ENCODE measurements at regions not wholly inside any gene's neighbourhood (a gene's known extent, or its start where the extent isn't known, plus 50 kb on each side); places are given as distances from the start of the nearest gene placed in this dataset.
"Not testable (repeated sequence)": the region's sequence is repeated elsewhere in the genome, so short reads cannot be mapped to it uniquely, and the experiment has no call there.

DNA sequence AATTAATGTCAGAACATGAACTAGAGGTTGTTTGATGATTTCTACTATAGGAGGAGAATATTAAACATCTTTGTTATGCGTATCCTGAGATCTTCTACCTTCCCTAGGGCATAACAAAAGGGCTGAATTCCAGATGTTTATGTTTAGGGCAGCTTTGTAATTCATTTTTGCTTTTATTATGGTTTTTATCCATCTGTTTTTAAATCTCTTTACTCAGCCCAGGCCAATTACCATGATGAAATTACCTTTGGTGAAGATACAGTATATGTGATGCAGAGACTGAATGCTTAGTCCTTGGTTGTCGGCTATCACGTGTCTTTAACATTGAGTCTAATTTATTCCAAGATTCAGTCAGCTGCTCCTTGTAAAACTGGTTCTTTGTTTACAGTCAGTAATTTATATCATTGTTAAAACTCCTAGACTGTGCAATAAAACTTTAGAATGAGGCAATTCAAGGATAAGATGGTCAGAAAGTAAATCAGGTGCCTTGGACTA is 176.9 kb downstream of the CTH start:
- Histone ChIP-seq H3K27me3 (no peaks in the 10 kb centered on the region), H3K9me3 (replicated peaks in 1 of 3) (no peaks in the 10 kb centered on the region), H3K36me3 (replicated peaks in 1 of 2) (no peaks in the 10 kb centered on the region), H3K27ac (no peak overlapping the region), H3K4me1 (replicated peaks in 1 of 2) (no peaks in the 10 kb centered on the region), H3K4me3 (no peak overlapping the region)
- intact Hi-C loops (cut with DNase I) = no loop called here
- no peak for TF ChIP-seq POLR2A (IDR thresholded peaks at IDR 0.05)
- TF ChIP-seq, protein P1, sequence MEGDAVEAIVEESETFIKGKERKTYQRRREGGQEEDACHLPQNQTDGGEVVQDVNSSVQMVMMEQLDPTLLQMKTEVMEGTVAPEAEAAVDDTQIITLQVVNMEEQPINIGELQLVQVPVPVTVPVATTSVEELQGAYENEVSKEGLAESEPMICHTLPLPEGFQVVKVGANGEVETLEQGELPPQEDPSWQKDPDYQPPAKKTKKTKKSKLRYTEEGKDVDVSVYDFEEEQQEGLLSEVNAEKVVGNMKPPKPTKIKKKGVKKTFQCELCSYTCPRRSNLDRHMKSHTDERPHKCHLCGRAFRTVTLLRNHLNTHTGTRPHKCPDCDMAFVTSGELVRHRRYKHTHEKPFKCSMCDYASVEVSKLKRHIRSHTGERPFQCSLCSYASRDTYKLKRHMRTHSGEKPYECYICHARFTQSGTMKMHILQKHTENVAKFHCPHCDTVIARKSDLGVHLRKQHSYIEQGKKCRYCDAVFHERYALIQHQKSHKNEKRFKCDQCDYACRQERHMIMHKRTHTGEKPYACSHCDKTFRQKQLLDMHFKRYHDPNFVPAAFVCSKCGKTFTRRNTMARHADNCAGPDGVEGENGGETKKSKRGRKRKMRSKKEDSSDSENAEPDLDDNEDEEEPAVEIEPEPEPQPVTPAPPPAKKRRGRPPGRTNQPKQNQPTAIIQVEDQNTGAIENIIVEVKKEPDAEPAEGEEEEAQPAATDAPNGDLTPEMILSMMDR (IDR thresholded peaks at IDR 0.05) = no peak
- 72 to 78% (median 75%) methylated on average over 3 of the region's 3 CpGs for WGBS, 4 donors
- no peak for DNase-seq

DNA sequence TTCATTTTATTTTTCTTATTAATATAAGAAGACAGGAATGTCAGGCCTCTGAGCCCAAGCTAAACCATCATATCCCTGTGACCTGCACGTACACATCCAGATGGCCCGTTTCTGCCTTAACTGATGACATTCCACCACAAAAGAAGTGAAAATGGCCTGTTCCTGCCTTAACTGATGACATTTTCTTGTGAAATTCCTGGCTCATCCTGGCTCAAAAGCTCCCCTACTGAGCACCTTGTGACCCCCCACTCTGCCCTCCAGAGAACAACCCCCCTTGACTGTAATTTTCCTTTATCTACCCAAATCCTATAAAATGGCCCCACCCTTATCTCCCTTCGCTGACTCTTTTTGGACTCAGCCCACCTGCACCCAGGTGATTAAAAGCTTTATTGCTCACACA is 182.5 kb downstream of the CTH start:
- WGBS, 4 donors = 70 to 81% (median 74%) methylated on average over 3 of the region's 3 CpGs
- H3K36me3 ChIP-seq (replicated peaks in 1 of 2); H3K4me1 ChIP-seq (replicated peaks in 1 of 2); H3K4me3 ChIP-seq; H3K9me3 ChIP-seq (replicated peaks in 1 of 3); H3K27ac ChIP-seq; H3K27me3 ChIP-seq; intact Hi-C loops (cut with DNase I); DNase-seq: not testable (repeated sequence)

DNA sequence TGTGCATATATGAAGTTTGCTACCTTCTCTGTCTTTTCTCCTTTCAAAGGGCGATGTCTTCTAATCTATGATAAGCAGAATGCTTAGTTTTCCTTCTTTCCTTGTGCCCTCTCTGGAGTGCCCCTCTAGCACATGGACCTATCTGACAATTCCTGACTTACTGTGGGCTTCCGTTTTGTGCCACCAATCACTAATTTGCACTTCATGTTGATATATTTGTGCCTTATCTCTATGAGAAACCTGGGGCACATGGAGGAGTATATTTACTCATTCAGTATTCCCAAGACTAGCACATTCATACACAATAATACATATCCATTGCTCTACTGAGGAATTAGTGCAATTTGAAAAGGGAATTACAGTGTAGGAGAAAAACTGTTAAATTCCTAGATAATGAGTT is 197.7 kb downstream of the CTH start:
- Histone ChIP-seq H3K36me3 (replicated peaks in 1 of 2) (no peaks in the 10 kb centered on the region), H3K9me3 (replicated peaks in 1 of 3) (no peaks in the 10 kb centered on the region), H3K27me3 (no peaks in the 10 kb centered on the region), H3K4me1 (replicated peaks in 1 of 2) (no peaks in the 10 kb centered on the region), H3K27ac (no peak overlapping the region), H3K4me3 (no peak overlapping the region)
- no peak for DNase-seq
- intact Hi-C loops (cut with DNase I) = no loop called here
- no peak for TF ChIP-seq POLR2A (IDR thresholded peaks at IDR 0.05)
- TF ChIP-seq, protein P1 (IDR thresholded peaks at IDR 0.05) = no peak
- 50 to 75% (median 69%) methylated on average over 2 of the region's 2 CpGs for WGBS, 4 donors

DNA sequence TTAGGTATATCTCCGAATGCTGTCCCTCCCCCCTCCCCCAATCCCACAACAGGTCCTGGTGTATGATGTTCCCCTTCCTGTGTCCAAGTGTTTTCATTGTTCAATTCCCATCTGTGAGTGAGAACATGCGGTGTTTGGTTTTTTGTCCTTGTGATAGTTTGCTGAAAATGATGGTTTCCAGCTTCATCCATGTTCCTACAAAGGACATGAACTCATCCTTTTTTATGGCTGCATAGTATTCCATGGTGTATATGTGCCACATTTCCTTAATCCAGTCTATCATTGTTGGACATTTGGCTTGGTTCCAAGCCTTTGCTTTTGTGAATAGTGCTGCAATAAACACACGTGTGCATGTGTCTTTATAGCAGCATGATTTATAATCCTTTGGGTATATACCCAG is 199.1 kb downstream of the CTH start:
- H3K9me3 ChIP-seq (replicated peaks in 1 of 3); H3K27me3 ChIP-seq; H3K4me3 ChIP-seq; H3K27ac ChIP-seq; intact Hi-C loops (cut with DNase I); H3K36me3 ChIP-seq (replicated peaks in 1 of 2); H3K4me1 ChIP-seq (replicated peaks in 1 of 2); DNase-seq: not testable (repeated sequence)
- WGBS, 4 donors = 68 to 84% (median 78%) methylated on average over 3 of the region's 3 CpGs

DNA sequence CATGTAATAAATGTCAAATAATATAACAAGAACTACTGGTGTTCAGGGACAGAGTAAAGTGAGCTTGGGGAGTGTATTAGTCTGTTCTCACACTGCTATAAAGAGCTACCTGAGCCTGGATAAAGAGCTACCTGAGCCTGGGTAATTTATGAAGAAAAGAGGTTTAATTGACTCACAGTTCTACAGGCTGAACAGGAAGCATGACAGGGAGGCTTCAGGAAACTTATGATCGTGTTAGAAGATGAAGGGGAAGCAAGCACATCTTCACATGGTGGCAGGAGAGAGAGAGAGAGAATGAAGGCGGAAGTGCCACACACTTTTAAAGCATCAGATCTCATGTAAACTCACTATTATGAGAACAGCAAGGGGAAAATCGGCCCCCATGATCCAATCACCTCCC is 205.9 kb downstream of the CTH start:
- Histone ChIP-seq H3K4me1 (replicated peaks in 1 of 2) (no peaks in the 10 kb centered on the region), H3K27me3 (no peaks in the 10 kb centered on the region), H3K36me3 (replicated peaks in 1 of 2) (no peaks in the 10 kb centered on the region), H3K4me3 (no peak overlapping the region), H3K9me3 (replicated peaks in 1 of 3) (no peaks in the 10 kb centered on the region), H3K27ac (no peak overlapping the region)
- 53 to 61% (median 56%) methylated on average over 3 of the region's 3 CpGs for WGBS, 4 donors
- intact Hi-C loops (cut with DNase I) = no loop called here
- DNase-seq = no peak
- no peak for TF ChIP-seq POLR2A (IDR thresholded peaks at IDR 0.05)
- TF ChIP-seq, protein P1 (IDR thresholded peaks at IDR 0.05) = no peak

Data from adrenal gland (tissue), 9 donors.